ENCODE measurements at regions not wholly inside any gene's neighbourhood (a gene's known extent, or its start where the extent isn't known, plus 50 kb on each side); places are given as distances from the start of the nearest gene placed in this dataset.

DNA sequence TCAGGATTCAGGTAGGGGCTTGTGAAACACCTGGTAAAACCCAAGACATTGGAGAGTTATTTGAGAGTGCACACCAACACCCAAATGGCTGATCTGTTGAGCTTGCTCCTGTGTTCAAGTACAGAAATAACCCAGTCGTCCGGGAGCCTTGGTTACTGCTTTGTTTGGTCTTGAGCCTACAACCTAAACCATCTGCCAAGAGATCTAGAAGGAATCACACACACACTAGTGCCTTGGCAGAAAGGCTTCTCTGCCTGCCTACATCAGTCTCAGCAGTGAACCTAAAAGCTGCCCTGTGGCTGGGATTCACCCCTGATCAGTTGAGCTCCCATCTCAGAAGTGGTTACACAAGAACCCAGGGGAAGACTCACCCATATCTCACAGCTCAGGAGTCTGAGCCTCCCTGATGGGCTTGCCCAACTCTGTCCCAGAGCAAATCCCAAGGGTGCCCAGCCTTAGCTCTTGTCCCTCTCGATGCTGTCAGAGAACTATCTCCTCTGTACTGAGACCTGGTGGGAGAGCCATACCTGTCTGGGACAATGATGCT lies 167.6 kb downstream of the CXCL12 start:
- H3K4me3 ChIP-seq (ENCODE audit: low read depth, low read length): no peak overlapping the region
- DNase-seq (ENCODE audit: low read depth): no peak
- TF ChIP-seq, protein P1, sequence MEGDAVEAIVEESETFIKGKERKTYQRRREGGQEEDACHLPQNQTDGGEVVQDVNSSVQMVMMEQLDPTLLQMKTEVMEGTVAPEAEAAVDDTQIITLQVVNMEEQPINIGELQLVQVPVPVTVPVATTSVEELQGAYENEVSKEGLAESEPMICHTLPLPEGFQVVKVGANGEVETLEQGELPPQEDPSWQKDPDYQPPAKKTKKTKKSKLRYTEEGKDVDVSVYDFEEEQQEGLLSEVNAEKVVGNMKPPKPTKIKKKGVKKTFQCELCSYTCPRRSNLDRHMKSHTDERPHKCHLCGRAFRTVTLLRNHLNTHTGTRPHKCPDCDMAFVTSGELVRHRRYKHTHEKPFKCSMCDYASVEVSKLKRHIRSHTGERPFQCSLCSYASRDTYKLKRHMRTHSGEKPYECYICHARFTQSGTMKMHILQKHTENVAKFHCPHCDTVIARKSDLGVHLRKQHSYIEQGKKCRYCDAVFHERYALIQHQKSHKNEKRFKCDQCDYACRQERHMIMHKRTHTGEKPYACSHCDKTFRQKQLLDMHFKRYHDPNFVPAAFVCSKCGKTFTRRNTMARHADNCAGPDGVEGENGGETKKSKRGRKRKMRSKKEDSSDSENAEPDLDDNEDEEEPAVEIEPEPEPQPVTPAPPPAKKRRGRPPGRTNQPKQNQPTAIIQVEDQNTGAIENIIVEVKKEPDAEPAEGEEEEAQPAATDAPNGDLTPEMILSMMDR (conservative IDR thresholded peaks at IDR 0.05; ENCODE audit: low read depth, low read length): no peak

DNA sequence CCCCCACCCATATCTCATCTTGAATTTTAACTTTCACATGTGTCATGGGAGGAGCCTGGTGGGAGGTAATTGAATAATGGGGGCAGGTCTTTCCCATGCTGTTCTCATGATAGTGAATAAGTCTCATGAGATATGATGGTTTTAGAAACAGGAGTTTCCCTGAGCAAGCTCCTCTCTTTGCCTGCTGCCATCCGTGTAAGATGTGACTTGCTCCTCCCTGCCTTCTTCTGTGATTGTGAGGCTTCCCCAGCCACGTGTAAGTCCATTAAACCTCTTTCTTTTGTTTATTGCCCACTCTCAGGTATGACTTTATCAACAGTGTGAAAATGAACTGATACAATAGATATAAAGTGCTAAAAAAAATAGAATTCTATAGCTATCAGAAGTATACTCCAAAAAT lies 168.8 kb downstream of the CXCL12 start:
- TF ChIP-seq, protein P1 (conservative IDR thresholded peaks at IDR 0.05; ENCODE audit: low read depth, low read length): no peak
- no peak for DNase-seq (ENCODE audit: low read depth)
- H3K4me3 ChIP-seq (ENCODE audit: low read depth, low read length): no peak overlapping the region

DNA sequence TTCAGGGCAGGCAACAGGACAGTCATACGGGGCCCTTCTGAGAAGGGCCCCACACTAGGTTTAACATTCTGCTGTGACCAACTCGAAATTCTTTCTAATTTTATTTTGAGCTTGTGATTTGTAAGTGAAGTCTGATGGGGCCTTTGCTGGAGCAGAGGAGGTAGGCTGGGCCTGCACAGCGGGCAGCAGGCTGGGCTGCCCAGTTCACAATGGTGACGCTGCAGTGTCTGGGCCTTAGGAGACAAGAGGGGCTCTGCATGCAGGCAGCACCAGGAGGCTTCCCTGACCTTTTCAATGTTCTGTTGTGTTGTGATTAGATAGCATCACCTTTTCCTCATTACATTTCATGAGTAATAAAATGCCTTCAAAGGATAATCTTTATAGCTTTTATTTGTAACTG lies 175.1 kb downstream of the CXCL12 start:
- H3K4me3 ChIP-seq (ENCODE audit: low read depth, low read length): no peak overlapping the region
- TF ChIP-seq, protein P1 (conservative IDR thresholded peaks at IDR 0.05; ENCODE audit: low read depth, low read length): no peak

DNA sequence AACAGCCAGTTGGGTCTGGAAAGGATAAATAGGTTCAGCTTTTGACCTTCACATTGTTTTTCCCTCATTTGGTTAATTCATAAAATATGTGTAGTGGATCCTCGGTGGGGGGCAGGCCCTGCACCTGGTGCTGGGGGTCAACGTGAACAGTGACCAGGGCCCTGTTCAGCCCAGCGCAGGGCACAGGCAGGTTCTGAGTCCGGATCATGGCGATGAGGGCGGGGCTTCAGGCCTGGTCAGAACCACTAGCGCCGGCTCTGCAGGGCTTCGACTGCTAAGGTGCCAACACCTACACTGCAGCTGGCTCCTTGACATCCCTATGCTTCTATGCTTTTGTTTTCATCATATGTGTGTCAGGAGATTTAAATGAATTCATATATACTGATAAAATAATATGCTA lies 177.7 kb downstream of the CXCL12 start:
- DNase-seq (ENCODE audit: low read depth): no peak
- TF ChIP-seq, protein P1 (conservative IDR thresholded peaks at IDR 0.05; ENCODE audit: low read depth, low read length): no peak
- H3K4me3 ChIP-seq (ENCODE audit: low read depth, low read length): no peak overlapping the region

More for the DNA sequence above, 175.1 kb downstream of the CXCL12 start:
- DNase-seq (ENCODE audit: low read depth): no peak

DNA sequence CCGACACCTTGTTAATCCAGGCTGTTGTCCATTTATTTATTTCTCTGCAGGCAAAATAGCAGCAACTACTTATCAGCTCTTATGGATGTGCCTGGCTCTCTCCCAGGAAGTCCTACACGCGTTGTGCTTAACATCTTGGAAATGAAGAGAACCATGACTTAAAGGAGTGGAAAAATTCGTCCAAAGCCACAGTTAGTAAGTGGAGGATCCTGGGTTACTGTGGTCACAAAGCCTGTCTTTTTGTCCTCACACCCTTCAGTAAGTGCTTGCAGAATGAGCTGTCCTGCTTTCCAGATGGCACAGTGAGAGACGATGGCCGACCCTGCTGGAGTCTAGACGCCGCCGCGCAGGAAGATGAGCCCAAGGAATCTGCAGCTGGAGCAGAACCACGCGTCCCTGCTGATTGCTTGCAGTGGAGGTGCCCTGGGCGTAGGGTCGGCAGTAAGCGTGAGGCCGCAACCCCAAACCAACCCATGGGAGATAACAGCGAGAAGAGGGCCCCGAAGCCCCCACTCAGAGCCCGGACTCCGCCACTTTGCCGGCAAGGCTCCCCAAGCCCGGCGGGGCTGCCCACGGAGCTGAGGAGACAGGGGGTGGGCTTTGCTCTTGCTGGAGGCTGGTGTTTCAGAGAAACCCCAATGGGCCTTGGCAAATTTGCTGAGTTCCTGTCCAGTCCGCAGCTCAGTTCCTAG lies 178.6 kb downstream of the CXCL12 start:
- TF ChIP-seq, protein P1 (conservative IDR thresholded peaks at IDR 0.05; ENCODE audit: low read depth, low read length): no peak
- no peak overlapping the region for H3K4me3 ChIP-seq (ENCODE audit: low read depth, low read length)
- DNase-seq (ENCODE audit: low read depth): no peak

DNA sequence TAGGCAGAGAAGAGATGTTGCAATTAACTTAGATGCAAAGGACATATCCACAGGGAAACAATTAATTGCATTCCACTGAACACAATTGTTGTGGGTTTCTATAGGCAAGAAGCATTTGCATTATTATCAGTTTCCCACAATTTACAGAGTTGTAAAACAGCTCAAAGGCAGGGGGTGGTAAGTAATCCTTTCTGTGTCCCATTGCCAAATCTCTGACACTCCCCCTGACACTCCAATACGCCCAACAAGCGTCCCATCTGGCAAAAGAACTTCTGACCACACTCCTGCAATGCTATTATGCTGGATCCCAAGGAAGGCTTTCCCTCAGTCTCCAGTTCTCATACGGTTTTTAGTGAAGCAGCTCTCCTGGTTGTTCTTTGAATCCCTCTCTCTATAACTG lies 179.8 kb downstream of the CXCL12 start:
- no peak overlapping the region for H3K4me3 ChIP-seq (ENCODE audit: low read depth, low read length)
- DNase-seq (ENCODE audit: low read depth): no peak
- TF ChIP-seq, protein P1 (conservative IDR thresholded peaks at IDR 0.05; ENCODE audit: low read depth, low read length): no peak

DNA sequence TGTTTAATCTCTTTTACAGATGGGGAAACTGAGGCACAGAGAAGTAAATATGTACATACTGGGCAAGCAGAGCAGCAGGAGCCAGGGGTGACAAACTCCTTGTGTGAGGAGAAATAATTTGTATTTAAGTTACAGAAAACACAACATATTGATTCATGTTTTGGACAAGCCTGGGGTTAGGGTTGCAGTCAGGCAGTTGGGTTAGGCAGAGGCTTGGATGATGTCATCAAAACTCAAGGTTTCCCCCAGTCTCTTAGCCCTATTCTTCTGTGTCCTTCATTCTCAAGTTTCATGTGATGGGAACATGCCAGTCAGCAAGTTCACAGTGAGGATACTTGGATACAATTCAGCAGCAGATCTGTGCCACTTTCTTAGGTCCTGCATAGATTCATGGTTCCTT lies 181.4 kb downstream of the CXCL12 start:
- no peak for DNase-seq (ENCODE audit: low read depth)
- TF ChIP-seq, protein P1 (conservative IDR thresholded peaks at IDR 0.05; ENCODE audit: low read depth, low read length): no peak
- H3K4me3 ChIP-seq (ENCODE audit: low read depth, low read length): no peak overlapping the region

Data from choroid plexus epithelial cell (primary cell).